Fibroblast of the aortic adventitia (primary cell): ENCODE measurements at regions not wholly inside any gene's neighbourhood (a gene's known extent, or its start where the extent isn't known, plus 50 kb on each side); places are given as distances from the start of the nearest gene placed in this dataset.
A peak's percentile ranks its signal among the peaks of the same experiment; 100 is the strongest.

Experiments
- DNase-seq: peaks from one replicate; pipeline ENCODE4 v3.0.0-alpha.2; 2010; ENCODE audit warnings: low read depth
- H3K4me3 ChIP-seq: 2 replicates; pipeline ENCODE4 v1.5.1; 2011; ENCODE audit warnings: low read depth, mild to moderate bottlenecking, control low read depth, low read length, moderate library complexity
- TF ChIP-seq, protein P1 (sequence below): IDR thresholded peaks from 2 replicates; pipeline ENCODE4 v1.5.1; 2011; ENCODE audit warnings: mild to moderate bottlenecking, low read length, control low read depth, inconsistent platforms; ENCODE audit not compliant: insufficient read depth

DNA sequence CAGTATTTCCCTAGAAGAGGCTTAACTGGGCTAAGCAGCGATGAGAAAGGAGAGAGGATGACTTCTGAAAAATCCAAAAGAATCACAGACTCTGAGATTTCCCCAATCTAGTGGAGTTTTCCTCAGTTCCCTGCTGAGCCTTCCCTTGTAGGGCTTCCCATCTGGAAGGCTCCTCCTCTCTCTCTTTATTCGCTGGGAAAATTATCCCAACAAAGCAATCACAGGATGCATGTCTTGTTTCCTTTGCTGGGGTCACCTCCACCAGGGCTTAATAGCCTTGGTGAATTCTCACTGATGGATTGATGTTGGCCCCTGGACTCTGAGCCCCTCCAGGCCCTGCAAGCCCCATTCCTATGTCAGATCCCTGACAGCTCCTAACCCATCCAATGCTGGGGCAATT, 69.8 kb upstream of the MAFB start:
- DNase-seq = no peak
- no peak overlapping the region for H3K4me3 ChIP-seq
- TF ChIP-seq, protein P1, sequence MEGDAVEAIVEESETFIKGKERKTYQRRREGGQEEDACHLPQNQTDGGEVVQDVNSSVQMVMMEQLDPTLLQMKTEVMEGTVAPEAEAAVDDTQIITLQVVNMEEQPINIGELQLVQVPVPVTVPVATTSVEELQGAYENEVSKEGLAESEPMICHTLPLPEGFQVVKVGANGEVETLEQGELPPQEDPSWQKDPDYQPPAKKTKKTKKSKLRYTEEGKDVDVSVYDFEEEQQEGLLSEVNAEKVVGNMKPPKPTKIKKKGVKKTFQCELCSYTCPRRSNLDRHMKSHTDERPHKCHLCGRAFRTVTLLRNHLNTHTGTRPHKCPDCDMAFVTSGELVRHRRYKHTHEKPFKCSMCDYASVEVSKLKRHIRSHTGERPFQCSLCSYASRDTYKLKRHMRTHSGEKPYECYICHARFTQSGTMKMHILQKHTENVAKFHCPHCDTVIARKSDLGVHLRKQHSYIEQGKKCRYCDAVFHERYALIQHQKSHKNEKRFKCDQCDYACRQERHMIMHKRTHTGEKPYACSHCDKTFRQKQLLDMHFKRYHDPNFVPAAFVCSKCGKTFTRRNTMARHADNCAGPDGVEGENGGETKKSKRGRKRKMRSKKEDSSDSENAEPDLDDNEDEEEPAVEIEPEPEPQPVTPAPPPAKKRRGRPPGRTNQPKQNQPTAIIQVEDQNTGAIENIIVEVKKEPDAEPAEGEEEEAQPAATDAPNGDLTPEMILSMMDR = no peak

DNA sequence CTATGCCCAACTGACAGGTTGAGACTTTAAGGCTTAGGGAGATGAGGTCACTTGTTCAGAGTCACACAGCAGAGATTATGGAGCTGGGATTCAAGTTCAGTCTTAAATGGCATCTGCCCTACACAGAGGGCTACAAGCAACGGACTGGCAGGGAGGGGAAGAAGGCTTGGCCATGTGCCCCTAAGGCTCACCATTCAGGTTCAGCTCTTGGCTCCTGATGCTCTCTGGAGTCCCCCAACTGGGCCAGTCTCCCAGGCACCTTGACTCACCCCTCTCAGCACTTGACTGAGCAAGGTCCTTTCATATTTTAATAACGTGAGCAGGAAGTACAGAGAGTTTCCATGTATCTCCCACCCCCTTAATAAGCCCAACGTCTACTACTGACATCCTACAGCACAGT, 71.4 kb upstream of the MAFB start:
- TF ChIP-seq, protein P1 = no peak
- DNase-seq = no peak
- H3K4me3 ChIP-seq = no peak overlapping the region

DNA sequence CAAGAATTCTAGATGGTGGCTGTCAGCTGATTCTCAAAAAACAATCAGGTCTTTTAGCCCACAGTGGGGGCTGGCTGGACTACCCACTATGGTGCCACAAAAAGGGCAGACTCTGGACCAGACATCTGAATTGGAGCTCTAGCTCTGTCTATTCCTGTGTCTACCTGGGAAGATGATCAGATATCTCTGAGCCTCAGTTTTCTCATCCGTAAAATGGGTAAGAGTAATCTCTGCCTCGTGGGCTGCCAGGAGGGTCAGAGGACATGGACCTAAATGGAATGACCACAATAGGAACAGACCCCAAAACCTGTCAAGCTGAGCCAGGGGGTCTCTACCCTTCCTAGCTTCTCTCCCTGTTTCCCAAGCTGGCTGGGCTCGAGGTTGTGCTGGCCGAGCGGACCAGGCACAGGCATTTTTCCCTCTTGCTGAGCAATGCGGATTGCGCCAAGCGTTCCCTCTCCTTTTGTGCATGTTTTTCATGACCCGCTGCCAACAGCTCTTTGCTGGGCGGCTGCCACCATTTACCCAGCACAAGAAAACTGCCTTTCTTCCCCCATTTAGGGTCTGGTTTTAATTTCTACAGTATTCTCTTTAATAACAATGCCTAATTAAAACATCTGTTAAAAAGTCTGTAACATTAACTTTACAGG, 74.7 kb upstream of the MAFB start:
- DNase-seq = peak; percentile 34
- no peak overlapping the region for H3K4me3 ChIP-seq
- TF ChIP-seq, protein P1 = no peak

DNA sequence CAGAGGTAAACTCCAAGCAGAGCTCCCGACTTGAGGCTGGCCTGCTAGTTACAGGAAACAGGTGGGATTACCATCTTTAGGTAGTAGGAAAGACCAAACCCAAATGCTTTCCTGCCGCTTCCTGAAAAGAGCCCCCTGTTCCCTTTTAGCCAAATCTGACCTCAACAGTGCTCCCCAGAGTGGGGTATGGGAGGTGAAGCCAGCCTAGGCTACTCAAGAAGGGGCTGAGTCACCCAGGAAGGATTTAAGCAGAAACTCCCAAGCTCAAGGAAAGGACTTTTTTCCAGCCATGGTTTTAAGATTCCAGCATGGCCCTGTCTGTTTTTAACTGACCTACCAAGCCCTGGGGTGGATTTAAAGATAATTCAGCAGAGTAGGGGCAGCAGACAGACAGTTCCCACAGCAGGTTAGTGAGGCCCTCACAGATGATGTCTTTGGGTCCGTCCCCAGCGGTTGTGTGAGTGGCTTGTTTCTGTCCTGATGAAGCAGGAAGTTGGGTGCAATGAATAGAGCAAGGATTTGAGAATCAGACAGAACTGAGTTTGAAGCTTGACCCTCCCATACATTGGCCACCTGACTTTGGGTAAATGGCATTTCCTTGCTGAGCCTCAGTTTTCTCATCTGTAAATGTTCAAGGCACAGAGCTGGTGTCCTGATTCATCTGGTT, 76.9 kb upstream of the MAFB start:
- DNase-seq = no peak
- no peak overlapping the region for H3K4me3 ChIP-seq
- TF ChIP-seq, protein P1 = no peak

DNA sequence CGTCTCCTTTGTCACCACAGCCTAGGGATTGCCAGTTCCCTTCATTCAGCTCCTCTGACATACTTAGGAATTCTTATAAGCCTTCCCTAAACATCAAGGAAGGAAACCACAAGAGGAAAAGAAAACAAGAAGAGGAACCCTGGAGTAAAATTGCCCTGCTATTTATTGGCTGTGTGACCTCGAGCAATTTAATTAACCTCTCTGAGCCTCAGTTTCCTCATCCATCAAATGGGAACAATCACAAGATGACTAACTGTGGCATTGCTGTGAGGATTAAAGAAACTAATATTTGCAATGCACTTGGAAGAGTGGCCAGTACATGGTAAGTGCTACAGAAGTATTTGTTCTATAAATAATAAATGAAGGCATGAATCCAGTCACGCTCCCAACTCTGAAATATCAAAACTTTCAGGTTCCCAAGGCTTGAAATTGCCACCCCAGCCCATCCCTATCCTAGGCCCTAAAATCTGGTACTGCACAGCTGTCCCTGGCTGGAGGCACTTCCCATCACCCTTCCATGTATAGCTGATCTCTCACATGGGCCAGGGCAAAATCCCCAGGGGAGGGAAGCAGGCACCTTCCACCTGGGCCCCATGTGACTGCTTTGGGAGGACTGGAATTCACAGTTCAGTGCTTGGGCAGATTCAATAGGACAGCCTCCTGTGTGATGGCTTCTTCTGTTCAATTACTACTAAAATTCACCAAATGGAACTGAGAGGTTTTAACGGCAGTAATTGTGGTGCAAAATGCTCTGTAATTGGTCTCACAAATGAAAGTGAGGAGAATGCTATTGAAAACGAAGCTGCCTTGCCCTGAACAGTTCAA, 78.0 kb upstream of the MAFB start:
- no peak for DNase-seq
- H3K4me3 ChIP-seq = no peak overlapping the region
- TF ChIP-seq, protein P1 = no peak

DNA sequence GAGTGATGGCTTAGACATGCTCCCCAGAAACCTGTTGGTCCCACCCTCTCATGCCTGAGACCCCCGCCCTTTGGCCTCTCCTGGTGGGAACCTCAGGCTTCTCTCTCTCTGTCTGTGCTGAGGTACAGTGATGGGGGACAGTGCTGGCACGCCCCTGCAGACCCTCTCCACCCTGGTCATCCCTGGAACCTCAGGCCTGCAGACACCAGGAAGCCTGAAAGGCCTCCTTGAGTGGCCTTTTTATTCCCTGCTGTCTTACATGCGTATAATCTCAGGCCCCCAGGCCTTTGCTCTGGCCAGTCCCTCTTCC, 78.5 kb upstream of the MAFB start:
- TF ChIP-seq, protein P1 = no peak
- no peak overlapping the region for H3K4me3 ChIP-seq
- no peak for DNase-seq
